Kidney capillary endothelial cell (primary cell): ENCODE measurements at regions not wholly inside any gene's neighbourhood (a gene's known extent, or its start where the extent isn't known, plus 50 kb on each side); places are given as distances from the start of the nearest gene placed in this dataset.

Experiments used
- DNase-seq: peaks from one replicate; pipeline ENCODE4 v3.0.0-alpha.2; 2018; ENCODE audit warnings: low spot score

GRCh38 chr22:34902335-34902734 is 163.6 kb upstream of the ISX start:
- no peak for DNase-seq

DNA sequence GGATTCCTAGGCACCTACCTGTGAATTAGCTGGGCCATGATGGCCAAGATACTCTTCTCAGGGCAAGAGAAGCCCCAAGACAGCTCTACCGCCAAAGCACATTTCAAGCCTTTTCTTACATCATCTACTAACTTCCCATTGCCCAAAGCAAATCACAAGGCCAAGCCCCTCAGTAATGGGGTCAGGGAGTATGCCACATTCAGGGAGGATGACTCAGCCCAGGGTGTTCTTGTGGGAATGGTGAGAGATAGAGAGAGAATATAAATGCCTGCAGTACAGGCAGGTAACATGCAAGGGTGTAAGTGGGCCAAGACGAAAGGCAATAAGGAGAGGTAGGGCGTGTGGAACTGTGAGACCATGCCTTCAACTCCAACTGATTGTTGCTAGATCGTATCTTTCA is 162.5 kb upstream of the ISX start:
- no peak for DNase-seq

DNA sequence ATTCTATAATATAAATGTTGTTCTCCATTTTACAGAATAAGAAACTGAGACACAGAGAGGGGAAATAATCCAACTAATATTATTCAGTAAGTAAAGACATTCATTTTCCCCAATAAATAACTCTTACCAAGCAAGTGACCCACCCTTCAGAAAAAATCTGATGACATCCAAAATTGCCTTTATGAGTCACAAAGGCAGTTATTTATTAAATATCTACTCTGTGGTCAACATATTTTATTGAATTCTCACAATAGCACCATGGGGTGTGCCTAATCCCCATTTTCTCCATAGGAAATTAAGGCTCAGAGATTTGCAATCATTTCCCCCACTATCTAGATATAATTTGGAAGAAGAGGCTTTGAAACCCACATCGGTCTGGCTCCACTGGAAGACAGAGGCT is 161.5 kb upstream of the ISX start:
- DNase-seq: no peak

- DNase-seq: no peak
Measured at GRCh38 chr22:34913826-34914225, 152.1 kb upstream of the ISX start.

DNA sequence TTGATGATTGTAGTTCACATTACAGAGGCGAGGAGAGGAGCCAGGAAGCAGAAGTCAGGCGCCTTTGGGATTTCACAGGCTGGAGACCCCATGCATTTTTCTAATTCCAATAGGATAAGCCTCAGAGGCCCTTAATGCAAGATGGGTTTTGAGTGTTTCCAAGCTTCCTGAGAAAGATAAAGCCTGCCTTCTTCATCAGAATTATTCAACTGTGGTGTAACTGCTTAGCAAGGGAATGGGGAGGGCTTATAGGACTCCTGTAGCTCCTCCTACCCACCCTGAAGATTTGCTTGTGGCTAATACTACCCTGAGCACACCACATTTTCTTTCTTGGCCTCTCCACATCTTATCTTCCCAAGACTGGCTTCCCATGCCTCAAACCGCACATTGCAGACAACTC is 151.1 kb upstream of the ISX start:
- no peak for DNase-seq

- no peak for DNase-seq
Measured at GRCh38 chr22:34917239-34917638, 148.7 kb upstream of the ISX start.

- DNase-seq: no peak
Measured at GRCh38 chr22:34931026-34931425, 134.9 kb upstream of the ISX start.

- no peak for DNase-seq
Measured at GRCh38 chr22:34934261-34934660, 131.7 kb upstream of the ISX start.

GRCh38 chr22:34943830-34944229 is 122.1 kb upstream of the ISX start:
- DNase-seq: no peak

- DNase-seq: no peak
Measured at GRCh38 chr22:34946339-34946985, 119.5 kb upstream of the ISX start.

GRCh38 chr22:34950489-34950888 is 115.5 kb upstream of the ISX start:
- no peak for DNase-seq

- no peak for DNase-seq
Measured at GRCh38 chr22:34951212-34951611, 114.7 kb upstream of the ISX start.

GRCh38 chr22:34960005-34960404 is 106.0 kb upstream of the ISX start:
- no peak for DNase-seq

GRCh38 chr22:34966980-34967565 is 98.9 kb upstream of the ISX start:
- DNase-seq: no peak

- DNase-seq: no peak
Measured at GRCh38 chr22:34969001-34969790, 96.8 kb upstream of the ISX start.

- no peak for DNase-seq
Measured at GRCh38 chr22:34971456-34971855, 94.5 kb upstream of the ISX start.

DNA sequence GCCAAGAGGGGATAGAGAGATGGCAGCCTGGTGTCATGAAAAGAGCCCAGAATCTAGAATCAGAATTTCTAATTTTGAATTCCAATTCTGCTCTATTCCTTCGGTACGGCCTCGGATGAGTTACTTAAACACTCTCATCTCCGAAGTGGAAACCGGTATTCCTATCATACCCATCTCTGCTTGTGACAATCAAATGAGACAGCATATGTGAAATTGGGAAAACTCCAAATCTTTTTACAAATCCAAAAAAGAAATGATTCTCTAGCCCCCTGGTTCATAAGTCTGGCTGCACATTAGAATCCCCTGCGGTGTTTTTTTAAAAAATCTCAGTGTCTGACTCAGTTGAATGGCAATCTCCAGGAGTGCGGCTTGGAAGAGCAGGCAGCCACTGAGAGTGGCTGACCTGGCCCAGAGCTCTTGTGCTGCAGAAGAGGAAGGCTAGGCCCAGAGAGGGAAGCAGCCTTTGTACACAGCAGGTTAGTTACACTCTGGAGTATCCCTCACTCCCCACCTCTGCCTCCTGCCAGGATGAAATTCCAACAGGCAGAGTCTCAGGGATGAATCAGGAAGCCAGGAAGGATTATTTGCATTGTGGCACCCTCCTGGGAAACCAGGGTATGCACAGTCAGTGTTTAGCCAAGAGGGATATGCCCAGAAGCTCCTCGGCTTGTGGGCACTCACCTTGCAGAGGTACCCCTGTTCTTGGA is 93.6 kb upstream of the ISX start:
- no peak for DNase-seq

DNA sequence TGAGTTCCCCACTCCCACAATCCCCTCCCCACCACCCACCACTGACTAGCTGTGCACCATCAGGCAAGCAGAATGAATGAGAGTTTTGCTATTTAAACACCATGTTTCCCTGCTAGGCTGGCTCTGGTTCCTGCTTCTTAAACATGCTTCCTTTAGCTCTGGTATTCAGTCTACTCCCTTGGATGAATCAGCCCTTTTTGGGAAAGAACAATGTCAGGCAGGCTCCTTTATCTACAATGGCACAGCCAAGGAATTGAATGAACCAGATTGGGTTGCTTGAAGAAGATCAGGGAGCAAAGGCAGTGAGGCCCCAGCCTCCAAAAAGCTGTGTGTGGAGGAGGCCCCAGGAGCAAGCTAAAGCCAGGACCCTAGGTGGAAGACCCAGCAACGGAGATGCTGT is 92.9 kb upstream of the ISX start:
- DNase-seq: no peak

GRCh38 chr22:34973926-34974325 is 92.0 kb upstream of the ISX start:
- DNase-seq: no peak

GRCh38 chr22:34975721-34976120 is 90.2 kb upstream of the ISX start:
- no peak for DNase-seq

DNA sequence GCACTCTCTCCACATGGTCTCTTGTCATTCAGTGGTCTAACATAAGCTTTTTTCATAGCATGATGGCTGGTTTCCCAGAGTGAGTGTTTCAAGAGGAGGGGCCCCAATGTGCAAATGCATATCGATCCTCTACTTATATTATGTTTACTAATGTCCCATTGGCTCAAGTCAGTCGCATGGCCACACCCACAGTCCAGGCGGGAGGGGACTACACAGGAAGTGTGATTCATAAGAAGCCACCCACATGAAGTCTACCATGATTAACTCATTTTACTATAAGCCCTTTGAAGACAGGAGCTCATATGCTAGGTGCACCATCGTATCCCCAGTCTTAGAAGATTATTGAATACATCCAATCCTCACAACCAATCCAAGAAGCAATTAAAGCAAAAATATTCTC is 89.5 kb upstream of the ISX start:
- no peak for DNase-seq

- DNase-seq: no peak
Measured at GRCh38 chr22:34976886-34977285, 89.1 kb upstream of the ISX start.

- DNase-seq: no peak
Measured at GRCh38 chr22:34986523-34986922, 79.4 kb upstream of the ISX start.
